ENCODE measurements at regions not wholly inside any gene's neighbourhood (a gene's known extent, or its start where the extent isn't known, plus 50 kb on each side); places are given as distances from the start of the nearest gene placed in this dataset.
A peak's percentile ranks its signal among the peaks of the same experiment; 100 is the strongest.

DNA sequence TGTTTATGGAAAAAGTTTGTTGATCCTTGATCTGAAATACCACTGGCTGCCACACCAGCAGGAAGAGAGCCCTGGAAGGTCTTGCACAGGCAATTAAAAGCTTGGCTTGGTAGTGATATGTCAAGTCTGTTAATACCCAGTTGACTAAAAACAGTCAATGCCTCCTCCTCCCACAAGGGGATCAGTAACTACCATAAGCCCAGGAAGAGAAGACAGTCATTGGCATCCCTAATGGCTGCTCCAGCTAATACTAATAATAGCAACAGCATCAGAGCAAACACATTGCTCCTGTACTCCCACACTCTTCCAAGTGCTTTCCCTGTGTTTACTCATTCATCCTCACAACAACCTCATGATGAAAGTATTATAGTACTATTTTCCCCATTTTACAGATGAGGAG is 528.6 kb downstream of the TAFA4 start:
- no peaks in the 10 kb centered on the region for H3K27me3 ChIP-seq (ENCODE audit: insufficient read depth, poor library complexity, severe bottlenecking)
- no peak for TF ChIP-seq POLR2AphosphoS5 (IDR thresholded peaks at IDR 0.05; ENCODE audit: low read depth)
- TF ChIP-seq, protein P1, sequence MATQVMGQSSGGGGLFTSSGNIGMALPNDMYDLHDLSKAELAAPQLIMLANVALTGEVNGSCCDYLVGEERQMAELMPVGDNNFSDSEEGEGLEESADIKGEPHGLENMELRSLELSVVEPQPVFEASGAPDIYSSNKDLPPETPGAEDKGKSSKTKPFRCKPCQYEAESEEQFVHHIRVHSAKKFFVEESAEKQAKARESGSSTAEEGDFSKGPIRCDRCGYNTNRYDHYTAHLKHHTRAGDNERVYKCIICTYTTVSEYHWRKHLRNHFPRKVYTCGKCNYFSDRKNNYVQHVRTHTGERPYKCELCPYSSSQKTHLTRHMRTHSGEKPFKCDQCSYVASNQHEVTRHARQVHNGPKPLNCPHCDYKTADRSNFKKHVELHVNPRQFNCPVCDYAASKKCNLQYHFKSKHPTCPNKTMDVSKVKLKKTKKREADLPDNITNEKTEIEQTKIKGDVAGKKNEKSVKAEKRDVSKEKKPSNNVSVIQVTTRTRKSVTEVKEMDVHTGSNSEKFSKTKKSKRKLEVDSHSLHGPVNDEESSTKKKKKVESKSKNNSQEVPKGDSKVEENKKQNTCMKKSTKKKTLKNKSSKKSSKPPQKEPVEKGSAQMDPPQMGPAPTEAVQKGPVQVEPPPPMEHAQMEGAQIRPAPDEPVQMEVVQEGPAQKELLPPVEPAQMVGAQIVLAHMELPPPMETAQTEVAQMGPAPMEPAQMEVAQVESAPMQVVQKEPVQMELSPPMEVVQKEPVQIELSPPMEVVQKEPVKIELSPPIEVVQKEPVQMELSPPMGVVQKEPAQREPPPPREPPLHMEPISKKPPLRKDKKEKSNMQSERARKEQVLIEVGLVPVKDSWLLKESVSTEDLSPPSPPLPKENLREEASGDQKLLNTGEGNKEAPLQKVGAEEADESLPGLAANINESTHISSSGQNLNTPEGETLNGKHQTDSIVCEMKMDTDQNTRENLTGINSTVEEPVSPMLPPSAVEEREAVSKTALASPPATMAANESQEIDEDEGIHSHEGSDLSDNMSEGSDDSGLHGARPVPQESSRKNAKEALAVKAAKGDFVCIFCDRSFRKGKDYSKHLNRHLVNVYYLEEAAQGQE (IDR thresholded peaks at IDR 0.05; ENCODE audit: insufficient replicate concordance, low read depth), result no peak
- TF ChIP-seq GABPA (IDR thresholded peaks at IDR 0.05; ENCODE audit: low read depth), result no peak
- TF ChIP-seq, protein P2, sequence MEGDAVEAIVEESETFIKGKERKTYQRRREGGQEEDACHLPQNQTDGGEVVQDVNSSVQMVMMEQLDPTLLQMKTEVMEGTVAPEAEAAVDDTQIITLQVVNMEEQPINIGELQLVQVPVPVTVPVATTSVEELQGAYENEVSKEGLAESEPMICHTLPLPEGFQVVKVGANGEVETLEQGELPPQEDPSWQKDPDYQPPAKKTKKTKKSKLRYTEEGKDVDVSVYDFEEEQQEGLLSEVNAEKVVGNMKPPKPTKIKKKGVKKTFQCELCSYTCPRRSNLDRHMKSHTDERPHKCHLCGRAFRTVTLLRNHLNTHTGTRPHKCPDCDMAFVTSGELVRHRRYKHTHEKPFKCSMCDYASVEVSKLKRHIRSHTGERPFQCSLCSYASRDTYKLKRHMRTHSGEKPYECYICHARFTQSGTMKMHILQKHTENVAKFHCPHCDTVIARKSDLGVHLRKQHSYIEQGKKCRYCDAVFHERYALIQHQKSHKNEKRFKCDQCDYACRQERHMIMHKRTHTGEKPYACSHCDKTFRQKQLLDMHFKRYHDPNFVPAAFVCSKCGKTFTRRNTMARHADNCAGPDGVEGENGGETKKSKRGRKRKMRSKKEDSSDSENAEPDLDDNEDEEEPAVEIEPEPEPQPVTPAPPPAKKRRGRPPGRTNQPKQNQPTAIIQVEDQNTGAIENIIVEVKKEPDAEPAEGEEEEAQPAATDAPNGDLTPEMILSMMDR (IDR thresholded peaks at IDR 0.05; ENCODE audit: insufficient read depth, low read length), result no peak
- no peak for TF ChIP-seq SPI1 (IDR thresholded peaks at IDR 0.05; ENCODE audit: borderline replicate concordance, low read depth)
- no peak overlapping the region for H3K27ac ChIP-seq (replicated peaks)
- no peak for DNase-seq (ENCODE audit: low read depth in 1 of 2, low spot score in 1 of 2)
- no peak overlapping the region for H3K4me3 ChIP-seq (replicated peaks; ENCODE audit: insufficient read depth, low read length)

DNA sequence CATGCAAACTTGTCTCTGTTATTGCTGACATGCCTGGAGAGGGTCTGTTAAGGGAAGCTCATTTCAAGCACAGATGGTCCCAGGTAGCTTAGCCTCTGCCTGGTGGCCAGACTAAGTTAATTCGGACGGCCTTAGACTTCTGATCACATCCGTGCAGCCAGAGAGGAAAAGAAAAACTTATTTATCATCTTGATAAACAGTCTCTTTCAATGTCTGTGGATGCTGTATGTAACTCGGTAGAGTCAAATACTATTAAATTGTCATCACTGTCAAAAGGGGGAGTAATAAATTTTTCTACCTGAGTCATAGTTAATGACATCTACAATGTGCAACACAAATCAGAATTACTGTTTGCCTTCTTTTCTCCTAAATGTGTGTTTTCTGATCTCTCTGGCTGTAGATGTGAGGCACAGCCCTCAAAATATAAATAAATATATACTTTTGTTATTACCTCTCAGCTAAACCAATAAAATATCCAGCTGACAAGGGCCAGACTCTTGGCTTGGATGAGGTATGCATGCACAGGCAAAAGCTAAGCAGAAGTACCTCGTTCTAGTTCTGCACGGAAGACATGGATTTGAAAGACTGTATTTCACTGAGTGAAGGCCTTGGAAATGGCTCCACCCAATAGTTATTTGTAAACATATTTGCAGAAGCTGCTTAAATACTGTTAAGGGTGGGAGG is 530.0 kb downstream of the TAFA4 start:
- no peaks in the 10 kb centered on the region for H3K27me3 ChIP-seq (ENCODE audit: insufficient read depth, poor library complexity, severe bottlenecking)
- H3K27ac ChIP-seq (replicated peaks), result no peak overlapping the region
- no peak for TF ChIP-seq GABPA (IDR thresholded peaks at IDR 0.05; ENCODE audit: low read depth)
- no peak for TF ChIP-seq SPI1 (IDR thresholded peaks at IDR 0.05; ENCODE audit: borderline replicate concordance, low read depth)
- TF ChIP-seq POLR2AphosphoS5 (IDR thresholded peaks at IDR 0.05; ENCODE audit: low read depth), result no peak
- TF ChIP-seq, protein P1 (IDR thresholded peaks at IDR 0.05; ENCODE audit: insufficient replicate concordance, low read depth), result no peak
- TF ChIP-seq, protein P2 (IDR thresholded peaks at IDR 0.05; ENCODE audit: insufficient read depth, low read length), result no peak

DNA sequence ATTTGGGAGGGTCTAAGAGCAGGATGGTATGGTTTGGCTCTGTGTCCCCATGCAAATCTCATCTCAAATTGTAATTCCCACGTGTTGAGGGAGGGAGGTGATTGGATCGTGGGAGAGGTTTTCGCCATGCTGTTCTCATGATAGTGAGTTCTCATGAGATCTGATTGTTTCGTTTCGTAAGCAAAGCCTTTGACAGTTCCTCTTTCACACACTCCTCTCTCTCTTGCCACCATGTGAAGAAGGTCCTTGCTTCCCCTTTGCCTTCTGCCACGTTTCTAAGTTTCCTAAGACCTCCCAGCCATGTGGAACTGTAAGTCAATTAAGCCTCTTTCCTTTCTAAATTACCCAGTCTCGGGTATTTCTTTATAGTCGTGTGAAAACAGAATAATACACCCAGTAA is 553.7 kb downstream of the TAFA4 start:
- TF ChIP-seq, protein P1 (IDR thresholded peaks at IDR 0.05; ENCODE audit: insufficient replicate concordance, low read depth), result no peak
- TF ChIP-seq POLR2AphosphoS5 (IDR thresholded peaks at IDR 0.05; ENCODE audit: low read depth) (no peak), GABPA (IDR thresholded peaks at IDR 0.05; ENCODE audit: low read depth) (no peak), SPI1 (IDR thresholded peaks at IDR 0.05; ENCODE audit: borderline replicate concordance, low read depth) (peak; percentile 79; the same call in 1 of the 2 replicates)
- TF ChIP-seq, protein P2 (IDR thresholded peaks at IDR 0.05; ENCODE audit: insufficient read depth, low read length), result no peak
- Histone ChIP-seq H3K27me3 (ENCODE audit: insufficient read depth, poor library complexity, severe bottlenecking) (no peaks in the 10 kb centered on the region), H3K4me3 (replicated peaks; ENCODE audit: insufficient read depth, low read length) (no peak overlapping the region), H3K27ac (replicated peaks) (no peak overlapping the region)
- DNase-seq (ENCODE audit: low read depth in 1 of 2, low spot score in 1 of 2), result peak; percentile 34 to 53

More for the DNA sequence above, 530.0 kb downstream of the TAFA4 start:
- no peak for DNase-seq (ENCODE audit: low read depth in 1 of 2, low spot score in 1 of 2)
- H3K4me3 ChIP-seq (replicated peaks; ENCODE audit: insufficient read depth, low read length), result no peak overlapping the region
